GM23248 (cell line): ENCODE measurements at regions not wholly inside any gene's neighbourhood (a gene's known extent, or its start where the extent isn't known, plus 50 kb on each side); places are given as distances from the start of the nearest gene placed in this dataset.

ENCODE experiments used
- EZH2 ChIP-seq: fragments of 200-600 bp; sonication (generic); IDR thresholded peaks from 2 replicates; pipeline ENCODE4 v1.6.1; 2018; ENCODE audit warnings: antibody characterized with exemption, mild to moderate bottlenecking; ENCODE audit not compliant: insufficient read depth, poor library complexity, severe bottlenecking
- EZH2phosphoT487 ChIP-seq: fragments of 200-600 bp; sonication (generic); IDR thresholded peaks from 2 replicates; pipeline ENCODE4 v1.6.1; 2018; ENCODE audit warnings: antibody characterized with exemption, moderate library complexity, mild to moderate bottlenecking, low read depth; ENCODE audit not compliant: insufficient read depth

GRCh38 chr5:27524515-27524914 lies 486.1 kb upstream of the CDH9 start:
- no peak for TF ChIP-seq EZH2
- TF ChIP-seq EZH2phosphoT487 = no peak
